Trophoblast cell (in vitro differentiated cells and primary cell): ENCODE measurements at regions not wholly inside any gene's neighbourhood (a gene's known extent, or its start where the extent isn't known, plus 50 kb on each side); places are given as distances from the start of the nearest gene placed in this dataset.
A peak's percentile ranks its signal among the peaks of the same experiment; 100 is the strongest.

Experiments used
- DNase-seq, 2 donors: peaks; one replicate each; pipeline ENCODE4 v3.0.0-alpha.2; 2016
- H2AFZ ChIP-seq: 2 replicates; pipeline ENCODE4 v1.6.1; 2013; ENCODE audit warnings: low read length, moderate library complexity, mild to moderate bottlenecking; ENCODE audit not compliant: insufficient read depth, poor library complexity
- H2AK5ac ChIP-seq: 2 replicates; pipeline ENCODE4 v1.6.1; 2013; ENCODE audit warnings: mild to moderate bottlenecking, low read length
- H2BK120ac ChIP-seq: 2 replicates; pipeline ENCODE4 v1.6.1; 2013; ENCODE audit warnings: low read length, mild to moderate bottlenecking, moderate library complexity; ENCODE audit not compliant: insufficient read depth, poor library complexity
- H2BK12ac ChIP-seq: 2 replicates; pipeline ENCODE4 v1.6.1; 2013; ENCODE audit warnings: mild to moderate bottlenecking, low read length, moderate library complexity
- H2BK5ac ChIP-seq: 2 replicates; pipeline ENCODE4 v1.6.1; 2013; ENCODE audit warnings: low read length, low read depth, moderate library complexity, mild to moderate bottlenecking; ENCODE audit not compliant: poor library complexity
- H3K14ac ChIP-seq: 2 replicates; pipeline ENCODE4 v1.6.1; 2013; ENCODE audit warnings: mild to moderate bottlenecking, low read length
- H3K18ac ChIP-seq: 2 replicates; pipeline ENCODE4 v1.6.1; 2013; ENCODE audit warnings: mild to moderate bottlenecking, low read length
- H3K23ac ChIP-seq: 2 replicates; pipeline ENCODE4 v1.6.1; 2013; ENCODE audit warnings: low read length
- H3K27ac ChIP-seq: 2 replicates; pipeline ENCODE4 v1.5.1; 2013; ENCODE audit warnings: low read depth, mild to moderate bottlenecking, inconsistent platforms, low read length, moderate library complexity
- H3K27me3 ChIP-seq: 2 replicates; pipeline ENCODE4 v1.6.1; 2013; ENCODE audit warnings: inconsistent platforms, mild to moderate bottlenecking, low read length, moderate library complexity; ENCODE audit not compliant: insufficient read depth
- H3K36me3 ChIP-seq, 2 experiments: 1 replicate in 1 of 2; 2 replicates in 1 of 2; pipeline ENCODE4 v1.6.1; 2013; ENCODE audit warnings: low read length in 2 of 2, mild to moderate bottlenecking in 2 of 2, moderate library complexity in 1 of 2; ENCODE audit not compliant: insufficient read depth in 2 of 2, control insufficient read depth in 1 of 2
- H3K4ac ChIP-seq: 2 replicates; pipeline ENCODE4 v1.6.1; 2013; ENCODE audit warnings: low read depth, mild to moderate bottlenecking, low read length, moderate library complexity
- H3K4me1 ChIP-seq, 2 experiments: 1 replicate in 1 of 2; 2 replicates in 1 of 2; pipeline ENCODE4 v1.6.1; 2013; ENCODE audit warnings: low read length in 2 of 2, mild to moderate bottlenecking in 2 of 2, moderate library complexity in 1 of 2; ENCODE audit not compliant: insufficient read depth in 2 of 2, control insufficient read depth in 1 of 2
- H3K4me2 ChIP-seq: 2 replicates; pipeline ENCODE4 v1.6.1; 2013; ENCODE audit warnings: inconsistent platforms, mild to moderate bottlenecking, low read length, moderate library complexity
- H3K4me3 ChIP-seq: 2 replicates; pipeline ENCODE4 v1.5.1; 2013; ENCODE audit warnings: mild to moderate bottlenecking, low read depth, low read length, inconsistent platforms
- H3K79me1 ChIP-seq: one replicate; pipeline ENCODE4 v1.6.1; 2013; ENCODE audit warnings: low read length
- H3K79me2 ChIP-seq: 2 replicates; pipeline ENCODE4 v1.6.1; 2013; ENCODE audit warnings: low read length, mild to moderate bottlenecking; ENCODE audit not compliant: control insufficient read depth, insufficient read depth, poor library complexity
- H3K9ac ChIP-seq: 2 replicates; pipeline ENCODE4 v1.6.1; 2013; ENCODE audit warnings: mild to moderate bottlenecking, low read length
- H3K9me3 ChIP-seq: 2 replicates; pipeline ENCODE4 v1.6.1; 2013; ENCODE audit warnings: low read depth, mild to moderate bottlenecking, control low read depth, inconsistent platforms, low read length; ENCODE audit not compliant: insufficient read depth
- H4K12ac ChIP-seq: 2 replicates; pipeline ENCODE4 v1.6.1; 2013; ENCODE audit warnings: low read depth, mild to moderate bottlenecking, low read length, moderate library complexity
- H4K8ac ChIP-seq: 2 replicates; pipeline ENCODE4 v1.6.1; 2013; ENCODE audit warnings: low read depth, mild to moderate bottlenecking, low read length, moderate library complexity
- H4K91ac ChIP-seq: one replicate; pipeline ENCODE4 v1.6.1; 2013; ENCODE audit warnings: low read depth, mild to moderate bottlenecking, low read length, moderate library complexity
- WGBS: extraction: QIAGEN DNeasy Blood & Tissue Kit; methylation state at CpG from one replicate; pipeline ENCODE4 v1.1.7; 2013; ENCODE audit warnings: missing lambda C conversion rate; ENCODE audit not compliant: insufficient read length, insufficient coverage; ENCODE audit errors: extremely low coverage; 5-methylcytosine and 5-hydroxymethylcytosine counted together

DNA sequence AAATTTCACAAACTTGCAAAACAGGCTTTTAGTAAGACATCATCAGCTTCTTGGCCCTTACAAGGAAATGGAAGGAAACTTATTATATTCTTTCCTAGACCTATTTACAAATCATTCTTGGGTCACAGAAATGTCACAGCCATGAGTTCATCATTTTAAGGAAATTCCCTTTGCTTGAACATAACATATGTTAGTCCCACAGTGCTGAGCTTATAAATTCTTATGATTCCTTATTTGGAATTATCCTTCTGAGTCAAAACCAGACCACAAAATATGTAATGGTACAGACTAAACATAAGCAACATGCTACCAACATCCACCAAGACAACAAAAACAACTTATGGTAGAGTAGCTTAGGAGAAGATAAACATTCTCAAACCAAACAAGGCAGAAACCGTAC lies 236.9 kb upstream of the CTSO start:
- no peak overlapping the region for H3K27ac ChIP-seq
- no peaks in the 10 kb centered on the region for H3K9me3 ChIP-seq
- no peak overlapping the region for H2BK12ac ChIP-seq
- H3K79me1 ChIP-seq = no peaks in the 10 kb centered on the region
- H3K27me3 ChIP-seq = no peaks in the 10 kb centered on the region
- no peak overlapping the region for H3K4me2 ChIP-seq
- no peak overlapping the region for H3K18ac ChIP-seq
- H2BK120ac ChIP-seq = no peak overlapping the region
- no CpG with 5 or more reads among the region's 1 CpG for WGBS
- H3K4me3 ChIP-seq = no peak overlapping the region
- DNase-seq = peak; percentile 44 to 85
- no peaks in the 10 kb centered on the region for H3K79me2 ChIP-seq
- H4K91ac ChIP-seq = no peak overlapping the region
- H3K14ac ChIP-seq = no peak overlapping the region
- no peak overlapping the region for H3K9ac ChIP-seq
- H3K4ac ChIP-seq = no peak overlapping the region
- no peak overlapping the region for H3K23ac ChIP-seq
- H2BK5ac ChIP-seq = no peak overlapping the region
- no peak overlapping the region for H2AK5ac ChIP-seq
- H3K36me3 ChIP-seq = no peaks in the 10 kb centered on the region
- no peak overlapping the region for H4K8ac ChIP-seq
- no peak overlapping the region for H2AFZ ChIP-seq
- H4K12ac ChIP-seq = no peak overlapping the region
- H3K4me1 ChIP-seq = no peaks in the 10 kb centered on the region

DNA sequence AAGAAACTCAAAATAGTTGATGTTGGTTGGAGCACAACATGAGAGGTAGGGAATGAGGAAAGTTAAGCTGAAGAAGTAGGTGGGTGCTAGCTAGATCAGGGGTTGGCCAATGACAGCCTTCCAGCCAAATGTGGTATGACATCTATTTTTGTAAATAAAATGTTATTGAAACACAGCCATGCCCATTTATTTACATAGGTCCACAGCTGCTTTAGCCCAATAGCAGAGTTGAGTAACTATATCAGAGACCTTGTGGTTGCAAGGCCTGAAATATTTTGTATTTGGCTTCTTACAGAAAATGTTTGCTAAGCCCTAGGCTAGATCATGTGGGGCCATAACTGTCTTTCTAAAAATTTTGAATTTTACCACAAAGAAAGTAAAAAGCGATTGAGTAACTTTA lies 234.9 kb upstream of the CTSO start:
- Histone ChIP-seq H2BK12ac (no peak overlapping the region), H4K91ac (no peak overlapping the region), H3K4ac (no peak overlapping the region), H3K79me2 (no peaks in the 10 kb centered on the region), H3K23ac (no peak overlapping the region), H3K9me3 (no peaks in the 10 kb centered on the region), H3K79me1 (no peaks in the 10 kb centered on the region), H3K14ac (no peak overlapping the region), H3K4me1 (no peaks in the 10 kb centered on the region), H3K27me3 (no peaks in the 10 kb centered on the region), H3K4me2 (no peak overlapping the region), H2AK5ac (no peak overlapping the region), H3K27ac (no peak overlapping the region), H3K9ac (no peak overlapping the region), H3K4me3 (no peak overlapping the region), H3K18ac (no peak overlapping the region), H3K36me3 (no peaks in the 10 kb centered on the region), H2BK120ac (no peak overlapping the region), H2AFZ (no peak overlapping the region), H2BK5ac (no peak overlapping the region), H4K12ac (no peak overlapping the region), H4K8ac (no peak overlapping the region)
- DNase-seq = no peak
- WGBS = no CpG with 5 or more reads among the region's 1 CpG

GRCh38 chr4:156186111-156186510 lies 232.4 kb upstream of the CTSO start:
- DNase-seq = no peak

DNA sequence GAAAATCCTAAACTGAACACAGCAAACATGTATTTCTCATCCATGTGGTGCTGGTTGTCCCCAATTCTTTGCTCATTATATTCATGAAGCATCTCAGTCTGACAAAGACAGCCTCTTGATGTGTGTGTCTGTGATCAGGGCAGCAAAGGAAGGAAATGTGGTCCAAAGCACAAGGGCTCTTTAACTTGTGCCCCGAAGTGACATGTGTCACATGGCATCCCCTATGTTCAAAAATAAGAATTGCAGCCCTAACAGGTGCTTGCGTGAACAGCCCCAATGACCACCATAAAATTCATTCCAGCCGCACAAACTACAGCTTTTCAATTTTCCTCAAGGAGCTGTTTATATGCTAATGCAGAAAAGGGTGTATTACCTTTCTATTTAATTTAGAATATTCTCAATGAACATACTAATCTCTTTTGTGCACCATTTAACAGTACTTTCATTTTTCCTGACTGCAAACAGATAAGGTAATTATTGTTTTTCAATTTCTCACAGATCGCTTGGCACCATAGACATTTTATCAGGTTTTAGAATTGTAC lies 231.9 kb upstream of the CTSO start:
- no CpG with 5 or more reads among the region's 4 CpGs for WGBS
- no peak overlapping the region for H3K9ac ChIP-seq
- no peak overlapping the region for H3K14ac ChIP-seq
- no peaks in the 10 kb centered on the region for H3K4me1 ChIP-seq
- H3K23ac ChIP-seq = no peak overlapping the region
- no peaks in the 10 kb centered on the region for H3K36me3 ChIP-seq
- no peak overlapping the region for H3K18ac ChIP-seq
- no peaks in the 10 kb centered on the region for H3K27me3 ChIP-seq
- H3K79me1 ChIP-seq = no peaks in the 10 kb centered on the region
- no peak overlapping the region for H4K12ac ChIP-seq
- no peak for DNase-seq
- H2AFZ ChIP-seq = no peak overlapping the region
- no peaks in the 10 kb centered on the region for H3K79me2 ChIP-seq
- no peak overlapping the region for H3K4me2 ChIP-seq
- H2AK5ac ChIP-seq = no peak overlapping the region
- H3K27ac ChIP-seq = no peak overlapping the region
- H2BK5ac ChIP-seq = no peak overlapping the region
- no peak overlapping the region for H3K4ac ChIP-seq
- H2BK120ac ChIP-seq = no peak overlapping the region
- H2BK12ac ChIP-seq = no peak overlapping the region
- no peaks in the 10 kb centered on the region for H3K9me3 ChIP-seq
- no peak overlapping the region for H4K8ac ChIP-seq
- H3K4me3 ChIP-seq = no peak overlapping the region
- H4K91ac ChIP-seq = no peak overlapping the region

More at GRCh38 chr4:156186111-156186510, 232.4 kb upstream of the CTSO start:
- no peak overlapping the region for H3K18ac ChIP-seq
- no peaks in the 10 kb centered on the region for H3K9me3 ChIP-seq
- no peak overlapping the region for H2BK12ac ChIP-seq
- H3K4me3 ChIP-seq = no peak overlapping the region
- H3K23ac ChIP-seq = no peak overlapping the region
- H3K79me1 ChIP-seq = no peaks in the 10 kb centered on the region
- no peaks in the 10 kb centered on the region for H3K36me3 ChIP-seq
- no peak overlapping the region for H4K91ac ChIP-seq
- H3K9ac ChIP-seq = no peak overlapping the region
- H2AFZ ChIP-seq = no peak overlapping the region
- no peak overlapping the region for H3K4ac ChIP-seq
- H3K27ac ChIP-seq = no peak overlapping the region
- no peaks in the 10 kb centered on the region for H3K4me1 ChIP-seq
- H4K12ac ChIP-seq = no peak overlapping the region
- WGBS = no CpG with 5 or more reads among the region's 1 CpG
- H3K79me2 ChIP-seq = no peaks in the 10 kb centered on the region
- H2AK5ac ChIP-seq = no peak overlapping the region
- no peak overlapping the region for H2BK5ac ChIP-seq
- H3K14ac ChIP-seq = no peak overlapping the region
- no peaks in the 10 kb centered on the region for H3K27me3 ChIP-seq
- H4K8ac ChIP-seq = no peak overlapping the region
- no peak overlapping the region for H3K4me2 ChIP-seq
- H2BK120ac ChIP-seq = no peak overlapping the region
